ENCODE measurements at regions not wholly inside any gene's neighbourhood (a gene's known extent, or its start where the extent isn't known, plus 50 kb on each side); places are given as distances from the start of the nearest gene placed in this dataset.

DNA sequence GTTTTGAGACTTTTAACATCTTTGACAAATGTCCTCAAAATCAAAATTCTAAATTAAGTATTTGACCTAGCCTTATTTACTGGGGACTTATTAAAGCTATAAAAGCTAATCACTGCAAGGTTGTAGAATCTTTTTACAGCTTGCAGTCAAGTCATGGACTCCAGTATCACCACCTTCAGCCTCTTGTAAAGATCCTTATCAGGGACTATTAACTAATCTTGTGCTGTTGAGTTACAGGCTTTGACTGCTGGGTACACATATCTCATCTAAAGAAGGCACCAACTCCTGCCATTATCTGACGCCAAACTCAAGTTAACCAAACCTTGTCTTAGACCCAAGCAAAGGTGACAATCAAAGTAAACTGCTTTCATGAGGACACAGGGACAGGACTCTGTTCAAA lies 621.0 kb upstream of the IGFBP3 start:
- Mint-ChIP-seq H3K36me3 (ENCODE audit: low read depth) (no peaks in the 10 kb centered on the region), H3K9me3 (no peaks in the 10 kb centered on the region), H3K4me1 (peaks cover 18% of the 10 kb centered on the region), H3K27me3 (ENCODE audit: insufficient read depth, low read depth, poor library complexity) (peaks cover 2% of the 10 kb centered on the region), H3K4me3 (no peak overlapping the region), H3K27ac (no peak overlapping the region)
- Histone ChIP-seq H3F3A (replicated peaks; ENCODE audit: low read depth) (no peaks in the 10 kb centered on the region), H3K4me3 (no peak overlapping the region), H2AFZ (no peak overlapping the region), H3K27me3 (ENCODE audit: insufficient read depth) (no peaks in the 10 kb centered on the region; the same call in 1 of the 2 replicates), H3K36me3 (ENCODE audit: insufficient read depth) (no peaks in the 10 kb centered on the region), H4K20me1 (replicated peaks; ENCODE audit: insufficient read depth) (no peaks in the 10 kb centered on the region), H3K4me2 (no peak overlapping the region), H3K4me1 (ENCODE audit: insufficient read depth) (peaks cover 20% of the 10 kb centered on the region; the same call in 1 of the 2 replicates), H3K9me2 (ENCODE audit: insufficient read depth) (no peaks in the 10 kb centered on the region), H3K27ac (ENCODE audit: low read depth) (no peak overlapping the region), H3K79me2 (replicated peaks; ENCODE audit: insufficient read depth) (no peaks in the 10 kb centered on the region)
- ATAC-seq (no peak), DNase-seq (ENCODE audit: low spot score) (no peak)
- TF ChIP-seq EZH2phosphoT487 (IDR thresholded peaks at IDR 0.05; ENCODE audit: unreplicated experiment): no peak
- TF ChIP-seq, protein P1, sequence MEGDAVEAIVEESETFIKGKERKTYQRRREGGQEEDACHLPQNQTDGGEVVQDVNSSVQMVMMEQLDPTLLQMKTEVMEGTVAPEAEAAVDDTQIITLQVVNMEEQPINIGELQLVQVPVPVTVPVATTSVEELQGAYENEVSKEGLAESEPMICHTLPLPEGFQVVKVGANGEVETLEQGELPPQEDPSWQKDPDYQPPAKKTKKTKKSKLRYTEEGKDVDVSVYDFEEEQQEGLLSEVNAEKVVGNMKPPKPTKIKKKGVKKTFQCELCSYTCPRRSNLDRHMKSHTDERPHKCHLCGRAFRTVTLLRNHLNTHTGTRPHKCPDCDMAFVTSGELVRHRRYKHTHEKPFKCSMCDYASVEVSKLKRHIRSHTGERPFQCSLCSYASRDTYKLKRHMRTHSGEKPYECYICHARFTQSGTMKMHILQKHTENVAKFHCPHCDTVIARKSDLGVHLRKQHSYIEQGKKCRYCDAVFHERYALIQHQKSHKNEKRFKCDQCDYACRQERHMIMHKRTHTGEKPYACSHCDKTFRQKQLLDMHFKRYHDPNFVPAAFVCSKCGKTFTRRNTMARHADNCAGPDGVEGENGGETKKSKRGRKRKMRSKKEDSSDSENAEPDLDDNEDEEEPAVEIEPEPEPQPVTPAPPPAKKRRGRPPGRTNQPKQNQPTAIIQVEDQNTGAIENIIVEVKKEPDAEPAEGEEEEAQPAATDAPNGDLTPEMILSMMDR (conservative IDR thresholded peaks at IDR 0.05; ENCODE audit: low read depth in 2 of 2): no peak
- TF ChIP-seq STAT1 (IDR thresholded peaks at IDR 0.05; ENCODE audit: unreplicated experiment): no peak
- no peak for TF ChIP-seq ZNF331 (CRISPR knock-in tag; IDR thresholded peaks at IDR 0.05; ENCODE audit: low read depth)
- no peak for TF ChIP-seq JUNB (IDR thresholded peaks at IDR 0.05; ENCODE audit: unreplicated experiment)
- no peak for TF ChIP-seq NANOG (IDR thresholded peaks at IDR 0.05; ENCODE audit: borderline replicate concordance)
- TF ChIP-seq, protein P2, sequence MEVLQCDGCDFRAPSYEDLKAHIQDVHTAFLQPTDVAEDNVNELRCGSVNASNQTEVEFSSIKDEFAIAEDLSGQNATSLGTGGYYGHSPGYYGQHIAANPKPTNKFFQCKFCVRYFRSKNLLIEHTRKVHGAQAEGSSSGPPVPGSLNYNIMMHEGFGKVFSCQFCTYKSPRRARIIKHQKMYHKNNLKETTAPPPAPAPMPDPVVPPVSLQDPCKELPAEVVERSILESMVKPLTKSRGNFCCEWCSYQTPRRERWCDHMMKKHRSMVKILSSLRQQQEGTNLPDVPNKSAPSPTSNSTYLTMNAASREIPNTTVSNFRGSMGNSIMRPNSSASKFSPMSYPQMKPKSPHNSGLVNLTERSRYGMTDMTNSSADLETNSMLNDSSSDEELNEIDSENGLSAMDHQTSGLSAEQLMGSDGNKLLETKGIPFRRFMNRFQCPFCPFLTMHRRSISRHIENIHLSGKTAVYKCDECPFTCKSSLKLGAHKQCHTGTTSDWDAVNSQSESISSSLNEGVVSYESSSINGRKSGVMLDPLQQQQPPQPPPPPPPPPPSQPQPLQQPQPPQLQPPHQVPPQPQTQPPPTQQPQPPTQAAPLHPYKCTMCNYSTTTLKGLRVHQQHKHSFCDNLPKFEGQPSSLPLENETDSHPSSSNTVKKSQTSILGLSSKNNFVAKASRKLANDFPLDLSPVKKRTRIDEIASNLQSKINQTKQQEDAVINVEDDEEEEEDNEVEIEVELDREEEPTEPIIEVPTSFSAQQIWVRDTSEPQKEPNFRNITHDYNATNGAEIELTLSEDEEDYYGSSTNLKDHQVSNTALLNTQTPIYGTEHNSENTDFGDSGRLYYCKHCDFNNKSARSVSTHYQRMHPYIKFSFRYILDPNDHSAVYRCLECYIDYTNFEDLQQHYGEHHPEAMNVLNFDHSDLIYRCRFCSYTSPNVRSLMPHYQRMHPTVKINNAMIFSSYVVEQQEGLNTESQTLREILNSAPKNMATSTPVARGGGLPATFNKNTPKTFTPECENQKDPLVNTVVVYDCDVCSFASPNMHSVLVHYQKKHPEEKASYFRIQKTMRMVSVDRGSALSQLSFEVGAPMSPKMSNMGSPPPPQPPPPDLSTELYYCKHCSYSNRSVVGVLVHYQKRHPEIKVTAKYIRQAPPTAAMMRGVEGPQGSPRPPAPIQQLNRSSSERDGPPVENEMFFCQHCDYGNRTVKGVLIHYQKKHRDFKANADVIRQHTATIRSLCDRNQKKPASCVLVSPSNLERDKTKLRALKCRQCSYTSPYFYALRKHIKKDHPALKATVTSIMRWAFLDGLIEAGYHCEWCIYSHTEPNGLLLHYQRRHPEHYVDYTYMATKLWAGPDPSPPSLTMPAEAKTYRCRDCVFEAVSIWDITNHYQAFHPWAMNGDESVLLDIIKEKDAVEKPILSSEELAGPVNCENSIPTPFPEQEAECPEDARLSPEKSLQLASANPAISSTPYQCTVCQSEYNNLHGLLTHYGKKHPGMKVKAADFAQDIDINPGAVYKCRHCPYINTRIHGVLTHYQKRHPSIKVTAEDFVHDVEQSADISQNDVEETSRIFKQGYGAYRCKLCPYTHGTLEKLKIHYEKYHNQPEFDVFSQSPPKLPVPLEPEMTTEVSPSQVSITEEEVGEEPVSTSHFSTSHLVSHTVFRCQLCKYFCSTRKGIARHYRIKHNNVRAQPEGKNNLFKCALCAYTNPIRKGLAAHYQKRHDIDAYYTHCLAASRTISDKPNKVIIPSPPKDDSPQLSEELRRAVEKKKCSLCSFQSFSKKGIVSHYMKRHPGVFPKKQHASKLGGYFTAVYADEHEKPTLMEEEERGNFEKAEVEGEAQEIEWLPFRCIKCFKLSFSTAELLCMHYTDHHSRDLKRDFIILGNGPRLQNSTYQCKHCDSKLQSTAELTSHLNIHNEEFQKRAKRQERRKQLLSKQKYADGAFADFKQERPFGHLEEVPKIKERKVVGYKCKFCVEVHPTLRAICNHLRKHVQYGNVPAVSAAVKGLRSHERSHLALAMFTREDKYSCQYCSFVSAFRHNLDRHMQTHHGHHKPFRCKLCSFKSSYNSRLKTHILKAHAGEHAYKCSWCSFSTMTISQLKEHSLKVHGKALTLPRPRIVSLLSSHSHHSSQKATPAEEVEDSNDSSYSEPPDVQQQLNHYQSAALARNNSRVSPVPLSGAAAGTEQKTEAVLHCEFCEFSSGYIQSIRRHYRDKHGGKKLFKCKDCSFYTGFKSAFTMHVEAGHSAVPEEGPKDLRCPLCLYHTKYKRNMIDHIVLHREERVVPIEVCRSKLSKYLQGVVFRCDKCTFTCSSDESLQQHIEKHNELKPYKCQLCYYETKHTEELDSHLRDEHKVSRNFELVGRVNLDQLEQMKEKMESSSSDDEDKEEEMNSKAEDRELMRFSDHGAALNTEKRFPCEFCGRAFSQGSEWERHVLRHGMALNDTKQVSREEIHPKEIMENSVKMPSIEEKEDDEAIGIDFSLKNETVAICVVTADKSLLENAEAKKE (CRISPR knock-in tag; IDR thresholded peaks at IDR 0.05): no peak
- TF ChIP-seq, protein P3, sequence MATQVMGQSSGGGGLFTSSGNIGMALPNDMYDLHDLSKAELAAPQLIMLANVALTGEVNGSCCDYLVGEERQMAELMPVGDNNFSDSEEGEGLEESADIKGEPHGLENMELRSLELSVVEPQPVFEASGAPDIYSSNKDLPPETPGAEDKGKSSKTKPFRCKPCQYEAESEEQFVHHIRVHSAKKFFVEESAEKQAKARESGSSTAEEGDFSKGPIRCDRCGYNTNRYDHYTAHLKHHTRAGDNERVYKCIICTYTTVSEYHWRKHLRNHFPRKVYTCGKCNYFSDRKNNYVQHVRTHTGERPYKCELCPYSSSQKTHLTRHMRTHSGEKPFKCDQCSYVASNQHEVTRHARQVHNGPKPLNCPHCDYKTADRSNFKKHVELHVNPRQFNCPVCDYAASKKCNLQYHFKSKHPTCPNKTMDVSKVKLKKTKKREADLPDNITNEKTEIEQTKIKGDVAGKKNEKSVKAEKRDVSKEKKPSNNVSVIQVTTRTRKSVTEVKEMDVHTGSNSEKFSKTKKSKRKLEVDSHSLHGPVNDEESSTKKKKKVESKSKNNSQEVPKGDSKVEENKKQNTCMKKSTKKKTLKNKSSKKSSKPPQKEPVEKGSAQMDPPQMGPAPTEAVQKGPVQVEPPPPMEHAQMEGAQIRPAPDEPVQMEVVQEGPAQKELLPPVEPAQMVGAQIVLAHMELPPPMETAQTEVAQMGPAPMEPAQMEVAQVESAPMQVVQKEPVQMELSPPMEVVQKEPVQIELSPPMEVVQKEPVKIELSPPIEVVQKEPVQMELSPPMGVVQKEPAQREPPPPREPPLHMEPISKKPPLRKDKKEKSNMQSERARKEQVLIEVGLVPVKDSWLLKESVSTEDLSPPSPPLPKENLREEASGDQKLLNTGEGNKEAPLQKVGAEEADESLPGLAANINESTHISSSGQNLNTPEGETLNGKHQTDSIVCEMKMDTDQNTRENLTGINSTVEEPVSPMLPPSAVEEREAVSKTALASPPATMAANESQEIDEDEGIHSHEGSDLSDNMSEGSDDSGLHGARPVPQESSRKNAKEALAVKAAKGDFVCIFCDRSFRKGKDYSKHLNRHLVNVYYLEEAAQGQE (IDR thresholded peaks at IDR 0.05; ENCODE audit: unreplicated experiment): no peak
- TF ChIP-seq, protein P4, sequence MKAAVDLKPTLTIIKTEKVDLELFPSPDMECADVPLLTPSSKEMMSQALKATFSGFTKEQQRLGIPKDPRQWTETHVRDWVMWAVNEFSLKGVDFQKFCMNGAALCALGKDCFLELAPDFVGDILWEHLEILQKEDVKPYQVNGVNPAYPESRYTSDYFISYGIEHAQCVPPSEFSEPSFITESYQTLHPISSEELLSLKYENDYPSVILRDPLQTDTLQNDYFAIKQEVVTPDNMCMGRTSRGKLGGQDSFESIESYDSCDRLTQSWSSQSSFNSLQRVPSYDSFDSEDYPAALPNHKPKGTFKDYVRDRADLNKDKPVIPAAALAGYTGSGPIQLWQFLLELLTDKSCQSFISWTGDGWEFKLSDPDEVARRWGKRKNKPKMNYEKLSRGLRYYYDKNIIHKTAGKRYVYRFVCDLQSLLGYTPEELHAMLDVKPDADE (IDR thresholded peaks at IDR 0.05): no peak
- TF ChIP-seq EZH2 (IDR thresholded peaks at IDR 0.05; ENCODE audit: low read depth, unreplicated experiment): no peak
- TF ChIP-seq POLR2AphosphoS5 (IDR thresholded peaks at IDR 0.05; ENCODE audit: low read depth): no peak
- no peak for TF ChIP-seq ZNF114 (CRISPR knock-in tag; IDR thresholded peaks at IDR 0.05)
- TF ChIP-seq CREB1 (CRISPR knock-in tag; IDR thresholded peaks at IDR 0.05; ENCODE audit: low read depth): no peak
